ENCODE measurements at regions not wholly inside any gene's neighbourhood (a gene's known extent, or its start where the extent isn't known, plus 50 kb on each side); places are given as distances from the start of the nearest gene placed in this dataset.

GRCh38 chr3:36172699-36173098, 207.6 kb upstream of the STAC start:
- Histone ChIP-seq H3K27me3 (ENCODE audit: low read depth, low read length) (no peaks in the 10 kb centered on the region), H3K4me2 (ENCODE audit: low read length) (no peak overlapping the region), H4K20me1 (ENCODE audit: insufficient read depth, low read length) (no peaks in the 10 kb centered on the region), H3K9me3 (ENCODE audit: insufficient read depth, low read length) (no peaks in the 10 kb centered on the region), H2AFZ (ENCODE audit: low read depth, low read length) (no peak overlapping the region), H3K4me3 (ENCODE audit: low read length) (no peak overlapping the region), H3K4me1 (ENCODE audit: low read length) (no peaks in the 10 kb centered on the region), H3K27ac (ENCODE audit: low read length) (no peak overlapping the region), H3K36me3 (replicated peaks; ENCODE audit: low read depth, low read length) (no peaks in the 10 kb centered on the region), H3K79me2 (ENCODE audit: low read length) (no peaks in the 10 kb centered on the region), H3K9ac (ENCODE audit: low read length) (no peak overlapping the region)
- no peak for TF ChIP-seq CTCF (IDR thresholded peaks at IDR 0.05; ENCODE audit: low read depth, low read length)
- TF ChIP-seq EZH2phosphoT487 (IDR thresholded peaks at IDR 0.05; ENCODE audit: low read depth), result no peak

GRCh38 chr3:36175113-36175812, 205.0 kb upstream of the STAC start:
- no peak overlapping the region for H2AFZ ChIP-seq (ENCODE audit: low read depth, low read length)
- H3K9me3 ChIP-seq (ENCODE audit: insufficient read depth, low read length), result no peaks in the 10 kb centered on the region
- H3K27ac ChIP-seq (ENCODE audit: low read length), result no peak overlapping the region
- no peak overlapping the region for H3K4me2 ChIP-seq (ENCODE audit: low read length)
- H3K4me3 ChIP-seq (ENCODE audit: low read length), result no peak overlapping the region
- no peaks in the 10 kb centered on the region for H3K27me3 ChIP-seq (ENCODE audit: low read depth, low read length)
- no peaks in the 10 kb centered on the region for H3K4me1 ChIP-seq (ENCODE audit: low read length)
- H3K36me3 ChIP-seq (replicated peaks; ENCODE audit: low read depth, low read length), result no peaks in the 10 kb centered on the region
- no peaks in the 10 kb centered on the region for H4K20me1 ChIP-seq (ENCODE audit: insufficient read depth, low read length)
- no peaks in the 10 kb centered on the region for H3K79me2 ChIP-seq (ENCODE audit: low read length)
- no peak for TF ChIP-seq CTCF (IDR thresholded peaks at IDR 0.05; ENCODE audit: low read depth, low read length)
- no peak for TF ChIP-seq EZH2phosphoT487 (IDR thresholded peaks at IDR 0.05; ENCODE audit: low read depth)
- H3K9ac ChIP-seq (ENCODE audit: low read length), result no peak overlapping the region

DNA sequence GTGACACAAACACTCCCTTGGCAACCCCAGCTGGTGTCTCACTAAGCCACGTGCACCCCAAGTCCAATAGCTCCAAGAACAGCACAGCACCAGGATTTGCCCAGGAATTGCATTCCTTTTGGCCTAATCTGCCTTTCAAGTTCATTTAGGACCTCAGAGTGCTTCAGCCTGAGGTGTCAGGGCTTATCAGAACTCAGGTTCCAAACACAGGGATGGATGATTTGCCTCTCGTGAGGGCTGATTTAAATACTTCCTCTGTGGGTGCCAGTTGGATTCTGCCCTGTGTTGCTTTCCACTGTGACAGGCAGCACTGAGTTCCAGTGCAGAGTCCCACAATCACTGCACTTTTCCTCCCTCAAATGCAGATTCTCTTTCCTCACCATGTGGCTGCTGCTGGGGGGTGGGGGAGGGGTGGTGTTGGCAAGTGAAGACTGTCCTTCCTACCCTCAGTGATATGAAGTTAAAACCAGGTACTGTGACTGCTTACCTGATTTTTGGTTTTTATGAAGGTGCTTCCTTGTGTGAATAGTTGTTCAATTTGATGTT, 204.3 kb upstream of the STAC start:
- Histone ChIP-seq H2AFZ (ENCODE audit: low read depth, low read length) (no peak overlapping the region), H3K27ac (ENCODE audit: low read length) (no peak overlapping the region), H3K36me3 (replicated peaks; ENCODE audit: low read depth, low read length) (no peaks in the 10 kb centered on the region), H3K9ac (ENCODE audit: low read length) (no peak overlapping the region), H3K4me1 (ENCODE audit: low read length) (no peaks in the 10 kb centered on the region), H3K27me3 (ENCODE audit: low read depth, low read length) (no peaks in the 10 kb centered on the region), H3K4me2 (ENCODE audit: low read length) (no peak overlapping the region), H3K9me3 (ENCODE audit: insufficient read depth, low read length) (no peaks in the 10 kb centered on the region), H3K4me3 (ENCODE audit: low read length) (no peak overlapping the region), H3K79me2 (ENCODE audit: low read length) (no peaks in the 10 kb centered on the region), H4K20me1 (ENCODE audit: insufficient read depth, low read length) (no peaks in the 10 kb centered on the region)
- TF ChIP-seq EZH2phosphoT487 (IDR thresholded peaks at IDR 0.05; ENCODE audit: low read depth), result no peak
- TF ChIP-seq CTCF (IDR thresholded peaks at IDR 0.05; ENCODE audit: low read depth, low read length), result no peak

- no peaks in the 10 kb centered on the region for H3K9me3 ChIP-seq (ENCODE audit: insufficient read depth, low read length)
- H3K4me1 ChIP-seq (ENCODE audit: low read length), result no peaks in the 10 kb centered on the region
- H3K9ac ChIP-seq (ENCODE audit: low read length), result no peak overlapping the region
- H3K4me2 ChIP-seq (ENCODE audit: low read length), result no peak overlapping the region
- no peaks in the 10 kb centered on the region for H3K27me3 ChIP-seq (ENCODE audit: low read depth, low read length)
- H3K79me2 ChIP-seq (ENCODE audit: low read length), result no peaks in the 10 kb centered on the region
- H3K27ac ChIP-seq (ENCODE audit: low read length), result no peak overlapping the region
- no peak overlapping the region for H3K4me3 ChIP-seq (ENCODE audit: low read length)
- no peaks in the 10 kb centered on the region for H3K36me3 ChIP-seq (replicated peaks; ENCODE audit: low read depth, low read length)
- H4K20me1 ChIP-seq (ENCODE audit: insufficient read depth, low read length), result no peaks in the 10 kb centered on the region
- no peak overlapping the region for H2AFZ ChIP-seq (ENCODE audit: low read depth, low read length)
- no peak for TF ChIP-seq EZH2phosphoT487 (IDR thresholded peaks at IDR 0.05; ENCODE audit: low read depth)
- no peak for TF ChIP-seq CTCF (IDR thresholded peaks at IDR 0.05; ENCODE audit: low read depth, low read length)
Measured at GRCh38 chr3:36178018-36178417, 202.3 kb upstream of the STAC start.

Measured in OCI-LY3 (cell line).